OCI-LY3 (cell line): ENCODE measurements at regions not wholly inside any gene's neighbourhood (a gene's known extent, or its start where the extent isn't known, plus 50 kb on each side); places are given as distances from the start of the nearest gene placed in this dataset.

Experiments used
- EZH2phosphoT487 ChIP-seq: fragments of 200-600 bp; shearing (Covaris generic); IDR thresholded peaks from 2 replicates; pipeline ENCODE4 v1.6.1; 2018; ENCODE audit warnings: antibody characterized with exemption, mixed run types, low read depth
- TF ChIP-seq, protein P1 (sequence below): fragments of 200-600, 300-600 bp; sonication (generic); IDR thresholded peaks from 2 replicates; pipeline ENCODE4 v1.5.1; 2014; ENCODE audit warnings: antibody characterized with exemption, low read length, low read depth

- TF ChIP-seq, protein P1, sequence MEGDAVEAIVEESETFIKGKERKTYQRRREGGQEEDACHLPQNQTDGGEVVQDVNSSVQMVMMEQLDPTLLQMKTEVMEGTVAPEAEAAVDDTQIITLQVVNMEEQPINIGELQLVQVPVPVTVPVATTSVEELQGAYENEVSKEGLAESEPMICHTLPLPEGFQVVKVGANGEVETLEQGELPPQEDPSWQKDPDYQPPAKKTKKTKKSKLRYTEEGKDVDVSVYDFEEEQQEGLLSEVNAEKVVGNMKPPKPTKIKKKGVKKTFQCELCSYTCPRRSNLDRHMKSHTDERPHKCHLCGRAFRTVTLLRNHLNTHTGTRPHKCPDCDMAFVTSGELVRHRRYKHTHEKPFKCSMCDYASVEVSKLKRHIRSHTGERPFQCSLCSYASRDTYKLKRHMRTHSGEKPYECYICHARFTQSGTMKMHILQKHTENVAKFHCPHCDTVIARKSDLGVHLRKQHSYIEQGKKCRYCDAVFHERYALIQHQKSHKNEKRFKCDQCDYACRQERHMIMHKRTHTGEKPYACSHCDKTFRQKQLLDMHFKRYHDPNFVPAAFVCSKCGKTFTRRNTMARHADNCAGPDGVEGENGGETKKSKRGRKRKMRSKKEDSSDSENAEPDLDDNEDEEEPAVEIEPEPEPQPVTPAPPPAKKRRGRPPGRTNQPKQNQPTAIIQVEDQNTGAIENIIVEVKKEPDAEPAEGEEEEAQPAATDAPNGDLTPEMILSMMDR = no peak
- no peak for TF ChIP-seq EZH2phosphoT487
Observed at GRCh38 chr6:144665932-144666450, 380.9 kb downstream of the UTRN start.
